ENCODE measurements at regions not wholly inside any gene's neighbourhood (a gene's known extent, or its start where the extent isn't known, plus 50 kb on each side); places are given as distances from the start of the nearest gene placed in this dataset.
"Not testable (repeated sequence)": the region's sequence is repeated elsewhere in the genome, so short reads cannot be mapped to it uniquely, and the experiment has no call there.

DNA sequence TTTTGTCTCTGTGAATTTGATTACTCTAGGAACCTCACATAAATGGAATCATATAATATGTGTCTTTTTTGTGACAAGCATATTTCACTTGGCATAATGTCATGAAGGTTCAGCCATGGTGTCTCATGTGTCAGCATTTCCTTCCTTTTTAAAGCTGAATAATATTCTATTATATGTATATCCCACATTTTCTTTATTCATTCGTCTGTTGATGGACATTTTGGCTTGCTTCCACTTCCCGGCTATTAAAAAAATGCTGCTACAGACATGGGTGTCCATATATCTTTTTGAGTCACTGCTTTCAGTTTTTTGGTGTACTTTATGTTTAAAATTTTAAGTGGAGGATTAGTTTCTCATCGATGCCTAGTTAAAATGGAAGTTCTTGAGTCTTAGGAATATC, 59.8 kb upstream of the C5orf63 start:
- no peak for DNase-seq (ENCODE audit: extremely low read depth, low read depth, low spot score)

DNA sequence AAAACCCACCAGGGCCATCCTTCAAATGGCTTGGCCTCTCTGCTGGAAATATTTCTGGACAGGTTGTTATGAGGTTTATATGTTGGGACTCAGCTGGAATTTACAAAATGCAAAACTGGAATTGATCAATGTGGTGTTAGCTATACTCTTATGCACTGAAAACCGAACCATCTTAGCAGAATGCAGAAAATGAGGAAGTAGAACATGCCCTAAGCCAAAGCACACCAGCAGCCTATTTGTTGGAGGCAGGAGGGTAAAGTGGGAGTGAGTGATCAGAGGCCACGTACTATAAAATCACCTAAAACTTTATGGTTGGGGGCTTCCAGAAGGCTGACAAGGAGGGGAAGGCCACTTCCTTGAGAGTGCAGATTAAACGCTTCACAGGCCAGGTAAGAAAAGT, 63.6 kb upstream of the C5orf63 start:
- no peak for DNase-seq (ENCODE audit: extremely low read depth, low read depth, low spot score)

DNA sequence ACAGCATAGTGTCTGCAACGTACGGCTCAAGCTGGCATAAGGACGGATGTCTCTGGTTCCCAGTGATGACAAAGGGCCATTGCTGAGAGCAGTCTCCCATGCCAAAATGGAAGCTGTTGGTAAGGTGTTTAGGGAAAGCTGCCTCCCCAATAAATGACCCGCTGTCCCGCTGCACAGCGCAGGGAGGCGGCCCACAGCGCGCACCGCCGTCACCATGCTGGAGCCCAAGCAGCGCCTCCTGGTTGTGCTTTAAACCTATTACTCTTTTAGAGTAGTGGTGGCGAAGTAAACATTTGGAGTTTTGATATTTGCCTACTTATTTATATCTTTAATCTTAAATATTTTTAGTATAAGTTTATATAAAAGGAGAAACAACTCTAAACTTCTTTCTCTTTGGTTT, 70.4 kb upstream of the C5orf63 start:
- no peak for DNase-seq (ENCODE audit: extremely low read depth, low read depth, low spot score)

DNA sequence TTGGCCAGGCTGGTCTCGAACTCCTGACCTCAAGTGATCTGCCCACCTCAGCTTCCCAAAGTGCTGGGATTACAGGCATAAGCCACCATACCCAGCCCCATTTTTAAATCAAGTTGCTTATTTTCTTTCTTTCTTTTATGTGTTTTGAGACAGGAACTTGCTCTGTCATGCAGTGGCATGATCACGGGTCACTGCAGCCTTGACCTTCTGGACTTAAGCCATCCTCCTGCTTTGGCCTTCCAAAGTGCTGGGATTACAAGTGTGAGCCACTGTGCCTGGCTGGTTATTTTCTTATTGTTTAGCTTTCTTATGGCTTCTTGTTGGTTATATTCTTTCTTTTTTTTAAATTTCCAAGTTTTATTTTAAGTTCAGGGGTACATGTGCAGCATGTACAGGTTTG, 79.7 kb upstream of the C5orf63 start:
- no peak for DNase-seq (ENCODE audit: extremely low read depth, low read depth, low spot score)

DNA sequence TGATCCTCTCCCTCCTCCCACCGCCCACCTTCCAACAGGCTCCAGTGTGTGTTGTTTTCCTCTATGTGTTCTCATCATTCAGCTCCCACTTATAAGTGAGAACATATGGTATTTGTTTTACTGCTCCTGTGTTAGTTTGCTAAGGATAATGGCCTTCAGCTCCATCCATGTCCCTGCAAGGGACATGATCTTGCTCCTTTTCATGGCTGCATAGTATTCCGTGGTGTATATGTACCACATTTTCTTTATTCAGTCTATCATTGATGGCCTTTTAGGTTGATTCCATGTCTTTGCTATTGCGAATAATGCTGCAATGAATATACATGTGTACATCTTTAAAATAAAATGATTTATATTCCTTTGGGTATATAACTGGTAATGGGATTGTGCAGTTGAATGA, 80.2 kb upstream of the C5orf63 start:
- DNase-seq (ENCODE audit: extremely low read depth, low read depth, low spot score), result no peak

DNA sequence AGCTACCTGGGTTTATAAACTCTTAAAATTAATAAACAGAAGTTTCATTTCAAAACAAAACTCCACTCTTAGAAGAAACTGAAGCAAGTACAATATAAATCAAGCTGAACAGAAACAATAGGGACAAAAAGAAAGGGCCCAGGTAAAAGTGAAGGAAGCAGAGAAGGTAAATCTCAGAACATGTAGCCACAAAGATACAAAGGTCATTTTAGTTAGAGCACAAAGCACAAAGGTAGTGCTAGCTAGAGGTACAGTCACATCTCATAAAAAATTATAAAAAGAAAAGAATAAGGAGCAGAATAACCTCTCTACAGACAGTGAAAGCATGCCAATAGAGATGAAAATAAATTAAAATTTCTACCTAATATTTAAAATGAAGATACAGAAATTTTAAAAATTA, 90.4 kb upstream of the C5orf63 start:
- no peak for DNase-seq (ENCODE audit: extremely low read depth, low read depth, low spot score)

DNA sequence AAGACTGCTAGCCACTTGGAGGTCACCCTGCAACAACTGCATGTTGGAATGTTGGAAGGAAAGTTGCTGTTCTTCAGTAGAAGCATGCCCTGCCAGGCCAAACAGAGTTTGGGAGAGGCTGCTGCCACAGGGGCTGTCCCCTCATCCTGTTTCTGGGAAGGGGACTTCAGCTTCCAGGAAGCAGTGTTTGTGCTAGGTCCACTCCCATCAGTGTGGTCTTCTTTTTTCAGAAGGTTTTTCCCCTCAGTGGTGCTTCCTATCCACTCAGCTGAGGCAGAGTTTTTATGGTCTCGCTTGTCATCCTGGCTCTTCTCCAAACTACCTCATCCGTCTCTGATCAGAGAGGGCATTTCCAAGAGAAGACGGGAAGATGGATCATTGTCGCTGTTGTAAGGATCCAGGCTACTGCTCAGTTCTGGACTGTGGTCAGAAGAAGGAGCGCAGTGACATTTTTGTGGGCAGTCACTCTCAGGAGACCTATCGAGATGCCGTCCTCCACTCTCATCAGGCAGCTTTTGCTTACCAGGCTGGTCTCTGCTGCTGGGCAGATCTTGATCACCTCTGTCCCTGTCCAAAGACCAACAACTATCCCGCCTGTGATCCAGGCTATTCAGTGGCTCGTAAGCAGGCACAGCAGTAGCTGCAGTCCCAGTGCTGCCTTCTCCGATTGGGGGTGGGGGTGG, 97.8 kb upstream of the C5orf63 start:
- no peak for DNase-seq (ENCODE audit: extremely low read depth, low read depth, low spot score)

DNA sequence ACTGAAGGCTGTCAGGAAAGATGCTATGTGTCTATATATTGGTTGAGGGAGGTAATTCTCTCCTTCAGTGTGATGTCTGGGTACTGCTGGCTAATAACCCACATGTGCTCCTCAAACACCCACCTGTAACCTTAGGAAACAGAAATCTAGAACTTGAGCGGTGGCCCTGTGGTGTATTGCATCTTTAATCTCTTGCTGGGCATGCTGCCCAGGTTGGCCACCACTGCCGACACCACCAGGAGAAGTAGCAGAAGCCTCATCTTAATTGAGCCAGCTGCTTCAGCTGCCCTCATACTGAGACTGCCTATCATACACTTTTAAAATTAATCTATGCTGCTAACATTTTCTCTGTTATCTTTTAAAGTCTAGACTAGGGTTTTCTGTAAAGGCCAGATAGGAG, 103.5 kb upstream of the C5orf63 start:
- no peak for DNase-seq (ENCODE audit: extremely low read depth, low read depth, low spot score)

DNA sequence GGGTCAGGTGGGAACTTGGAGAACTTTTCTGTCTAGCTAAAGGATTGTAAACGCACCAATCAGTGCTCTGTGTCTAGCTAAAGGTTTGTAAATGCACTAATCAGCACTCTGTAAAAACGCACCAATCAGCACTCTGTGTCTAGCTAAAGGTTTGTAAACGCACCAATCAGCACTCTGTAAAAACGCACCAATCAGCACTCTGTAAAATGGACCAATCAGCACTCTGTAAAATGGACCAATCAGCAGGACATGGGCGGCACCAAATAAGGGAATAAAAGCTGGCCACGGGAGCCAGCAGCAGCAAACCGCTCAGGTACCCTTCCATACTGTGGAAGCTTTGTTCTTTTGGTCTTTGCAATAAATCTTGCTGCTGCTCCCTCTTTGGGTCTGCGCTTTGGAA, 108.0 kb upstream of the MEGF10 start:
- not testable (repeated sequence) for DNase-seq (ENCODE audit: extremely low read depth, low read depth, low spot score)

DNA sequence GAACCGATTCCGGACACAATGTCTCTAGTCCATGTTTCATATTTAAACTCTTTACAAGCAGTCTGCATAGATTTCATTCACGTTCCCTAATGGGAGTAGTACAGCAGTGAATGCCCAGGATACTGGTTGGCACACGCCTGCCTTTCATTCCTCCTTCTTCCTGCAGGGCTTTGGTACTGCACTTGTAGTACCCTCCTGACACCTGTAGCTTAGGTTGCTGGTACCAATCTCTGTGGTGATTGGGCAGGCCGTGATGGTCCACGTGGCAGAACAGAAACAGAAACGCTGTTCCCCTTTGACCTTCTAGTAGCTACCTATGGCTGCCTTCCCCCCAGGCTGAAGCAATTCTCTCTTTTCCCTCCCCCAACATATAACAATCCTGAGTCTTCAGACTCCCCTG, 107.3 kb upstream of the MEGF10 start:
- DNase-seq (ENCODE audit: extremely low read depth, low read depth, low spot score), result no peak

DNA sequence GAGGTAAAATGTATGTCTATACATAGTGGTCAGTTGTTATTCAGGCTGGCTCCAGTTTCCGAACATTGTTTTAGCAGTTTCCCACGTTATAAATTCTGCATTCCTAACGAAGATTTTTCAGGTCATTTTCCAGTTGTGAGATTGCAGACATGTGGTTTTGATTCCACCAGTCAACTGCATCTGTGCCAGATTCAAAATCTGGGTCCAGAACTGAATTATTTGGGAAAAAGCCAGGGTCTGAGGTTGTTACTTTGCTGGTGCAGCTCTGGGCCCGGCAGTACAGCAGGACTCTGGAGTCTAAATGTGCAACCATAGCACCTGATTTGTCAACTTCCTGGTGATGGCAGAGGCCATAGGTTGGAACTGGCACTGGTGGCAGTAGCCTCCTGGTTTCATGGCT, 105.7 kb upstream of the MEGF10 start:
- DNase-seq (ENCODE audit: extremely low read depth, low read depth, low spot score), result no peak

DNA sequence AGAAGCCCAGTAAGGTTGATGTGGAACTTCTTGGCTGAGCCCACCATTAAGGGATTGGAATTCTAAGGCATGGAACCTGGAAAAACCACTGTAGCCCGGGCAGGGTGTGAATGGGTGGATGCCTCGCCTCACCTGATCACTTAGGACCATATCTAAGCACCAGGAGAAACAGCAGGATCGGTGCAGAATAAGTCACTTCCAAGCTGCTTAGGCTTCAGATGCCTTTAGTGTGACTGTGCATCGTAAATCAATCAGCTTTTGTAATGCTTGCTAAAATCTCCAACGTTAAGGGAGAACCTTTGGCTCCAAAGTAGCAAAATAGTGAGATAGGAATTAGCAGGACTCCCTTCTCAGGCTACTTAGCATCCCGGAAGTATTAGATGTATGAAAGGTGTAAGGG, 103.9 kb upstream of the MEGF10 start:
- no peak for DNase-seq (ENCODE audit: extremely low read depth, low read depth, low spot score)

DNA sequence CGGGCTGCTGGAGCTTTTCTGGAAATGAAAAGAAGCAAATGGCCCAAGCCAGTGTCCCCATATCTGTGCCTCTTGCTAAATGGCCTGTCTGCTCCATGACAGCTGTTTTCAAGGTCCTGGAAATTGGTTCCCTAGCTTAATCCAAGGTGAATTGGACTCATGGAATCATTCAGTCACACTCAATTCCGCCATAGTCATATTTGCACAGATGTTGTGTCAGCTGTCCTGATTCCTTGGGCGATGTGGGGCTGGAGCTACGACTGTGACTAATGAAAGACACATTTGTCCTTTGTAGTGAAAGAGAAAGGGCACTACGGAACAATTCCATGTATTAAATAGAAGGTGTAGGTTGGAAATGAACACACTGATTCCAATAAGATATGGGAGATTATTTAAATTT, 102.9 kb upstream of the MEGF10 start:
- no peak for DNase-seq (ENCODE audit: extremely low read depth, low read depth, low spot score)

DNA sequence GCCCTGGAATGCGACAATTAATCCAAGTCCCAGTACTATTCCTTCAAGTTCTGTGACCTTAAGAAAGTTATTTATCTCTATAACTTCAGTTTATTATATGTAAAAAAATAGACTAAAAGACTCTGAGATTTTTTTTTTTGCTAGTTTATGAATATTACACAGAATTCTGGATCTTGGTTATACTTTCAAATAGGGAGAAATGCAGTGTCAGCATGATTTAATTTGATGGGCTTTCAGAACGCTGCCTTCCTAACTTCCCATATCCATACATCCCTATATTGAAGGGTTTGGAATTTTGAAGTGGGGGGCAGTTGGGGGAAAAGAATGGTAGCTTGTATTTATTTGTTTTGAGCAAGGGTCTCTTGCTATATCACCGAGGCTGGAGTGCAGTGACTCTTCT, 98.4 kb upstream of the MEGF10 start:
- DNase-seq (ENCODE audit: extremely low read depth, low read depth, low spot score), result no peak

DNA sequence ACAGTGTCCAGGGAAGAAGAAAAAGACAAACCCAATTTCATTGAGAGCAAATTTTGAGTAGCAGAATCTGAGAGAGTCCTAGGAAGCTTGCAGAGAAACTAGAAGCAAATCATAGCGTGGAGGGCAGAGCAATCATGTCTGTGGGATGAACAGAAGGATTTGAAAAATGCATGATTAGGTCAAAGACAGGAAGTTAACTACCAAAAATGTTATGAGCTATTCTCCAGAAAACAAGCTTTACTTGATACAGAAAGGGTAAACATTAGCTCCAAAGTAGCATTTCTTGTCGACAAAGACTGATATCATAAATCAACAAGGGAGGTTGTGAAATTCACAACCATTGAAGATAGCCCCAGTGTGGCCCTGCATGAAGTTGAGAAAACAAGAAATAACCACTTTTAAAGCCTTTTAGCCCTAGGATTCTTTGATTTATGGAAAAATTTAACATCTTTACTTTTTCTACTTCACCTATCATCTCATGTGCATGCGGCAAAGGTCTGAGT, 97.7 kb upstream of the MEGF10 start:
- DNase-seq (ENCODE audit: extremely low read depth, low read depth, low spot score), result no peak

DNA sequence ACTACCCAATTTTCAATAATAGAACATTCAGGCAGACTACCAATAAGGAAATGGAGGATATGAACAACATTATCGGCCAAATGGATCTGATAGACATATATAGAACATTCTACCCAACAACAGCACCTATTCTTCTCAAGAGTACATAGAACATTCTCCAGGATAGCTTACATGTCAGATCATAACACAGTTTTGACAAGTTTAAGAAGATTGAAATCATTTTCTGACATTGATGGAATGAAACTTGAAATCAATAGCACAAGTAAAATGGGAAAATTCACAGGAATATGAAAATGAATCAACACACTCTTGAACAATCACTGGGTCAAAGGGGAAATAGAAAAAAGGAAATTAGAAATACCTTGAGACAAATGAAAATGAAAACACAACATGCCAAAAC, 94.6 kb upstream of the MEGF10 start:
- DNase-seq (ENCODE audit: extremely low read depth, low read depth, low spot score), result no peak

DNA sequence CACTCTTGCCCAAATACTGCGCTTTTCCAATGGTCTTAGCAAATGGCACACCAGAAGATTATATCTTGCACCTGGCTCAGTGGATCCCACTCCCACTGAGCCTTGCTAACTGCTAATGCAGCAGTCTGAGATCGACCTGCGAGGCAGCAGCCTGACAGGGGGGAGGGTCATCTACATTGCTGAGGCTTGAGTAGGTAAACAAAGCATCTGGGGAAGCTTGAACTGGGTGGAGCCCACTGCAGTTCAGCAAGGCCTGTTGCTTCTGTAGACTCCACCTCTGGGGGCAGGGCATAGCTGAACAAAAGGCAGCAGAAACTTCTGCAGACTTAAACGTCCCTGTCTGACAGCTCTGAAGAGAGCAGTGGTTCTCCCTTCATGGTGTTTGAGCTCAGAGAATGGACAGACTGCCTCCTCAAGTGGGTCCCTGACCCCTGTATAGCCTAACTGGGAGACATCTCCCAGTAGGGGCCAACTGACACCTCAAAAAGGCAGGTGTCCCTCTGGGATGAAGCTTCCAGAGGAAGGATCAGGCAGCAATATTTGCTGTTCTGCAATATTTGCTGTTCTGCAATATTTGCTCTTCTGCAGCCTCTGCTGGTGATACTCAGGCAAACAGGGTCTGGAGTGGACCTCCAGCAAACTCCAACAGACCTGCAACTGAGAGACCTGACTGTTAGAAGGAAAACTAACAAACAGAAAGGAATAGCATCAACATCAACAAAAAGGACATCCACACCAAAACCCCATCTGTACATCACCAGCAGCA, 93.0 kb upstream of the MEGF10 start:
- DNase-seq (ENCODE audit: extremely low read depth, low read depth, low spot score), result not testable (repeated sequence)

DNA sequence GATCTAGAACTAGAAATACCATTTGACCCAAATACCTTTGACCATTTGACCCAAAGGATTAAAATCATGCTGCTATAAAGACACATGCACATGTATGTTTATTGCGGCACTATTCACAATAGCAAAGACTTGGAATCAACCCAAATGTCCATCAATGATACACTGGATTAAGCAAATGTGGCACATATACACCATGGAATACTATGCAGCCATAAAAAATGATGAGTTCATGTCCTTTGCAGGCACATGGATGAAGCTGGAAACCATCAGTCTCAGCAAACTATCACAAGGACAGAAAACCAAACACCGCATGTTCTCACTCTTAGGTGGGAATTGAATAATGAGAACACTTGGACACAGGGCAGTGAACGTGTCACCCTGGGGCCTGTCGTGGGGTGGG, 87.9 kb upstream of the MEGF10 start:
- DNase-seq (ENCODE audit: extremely low read depth, low read depth, low spot score), result not testable (repeated sequence)

DNA sequence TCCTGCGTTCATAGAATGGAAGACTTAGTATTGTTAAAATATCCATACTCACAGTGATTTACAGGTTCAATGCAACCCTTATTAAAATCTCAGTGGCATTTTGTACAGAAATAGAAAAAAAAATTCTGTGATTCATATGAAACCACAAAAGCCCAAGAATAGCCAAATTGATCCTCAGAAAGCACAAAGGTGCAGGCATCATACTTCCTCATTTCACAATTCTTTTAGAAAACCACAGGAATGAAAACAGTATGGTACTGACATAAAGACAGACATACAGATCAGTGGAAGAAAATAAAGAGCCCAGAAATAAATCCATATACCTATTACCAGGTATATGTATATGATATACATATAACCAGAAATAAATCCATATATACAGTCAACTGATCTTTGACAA, 86.8 kb upstream of the MEGF10 start:
- DNase-seq (ENCODE audit: extremely low read depth, low read depth, low spot score), result no peak

DNA sequence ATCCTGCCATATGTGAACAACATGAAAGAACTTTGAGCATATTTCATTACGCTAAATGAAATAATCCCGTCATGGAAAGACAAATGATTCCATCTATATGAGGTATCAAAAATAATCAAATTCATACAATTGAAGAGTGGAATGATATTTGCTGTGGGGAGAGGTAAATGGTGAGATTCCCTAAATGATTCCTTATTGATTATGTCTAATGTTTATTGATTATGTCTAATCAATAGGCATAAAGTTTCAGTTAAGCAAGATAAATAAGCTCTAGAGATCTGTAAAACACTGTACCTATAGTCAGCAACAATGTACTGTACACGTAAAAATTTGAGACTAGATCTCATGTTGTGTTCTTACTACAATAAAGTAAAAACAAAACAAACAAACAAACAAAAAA, 85.4 kb upstream of the MEGF10 start:
- DNase-seq (ENCODE audit: extremely low read depth, low read depth, low spot score), result no peak

DNA sequence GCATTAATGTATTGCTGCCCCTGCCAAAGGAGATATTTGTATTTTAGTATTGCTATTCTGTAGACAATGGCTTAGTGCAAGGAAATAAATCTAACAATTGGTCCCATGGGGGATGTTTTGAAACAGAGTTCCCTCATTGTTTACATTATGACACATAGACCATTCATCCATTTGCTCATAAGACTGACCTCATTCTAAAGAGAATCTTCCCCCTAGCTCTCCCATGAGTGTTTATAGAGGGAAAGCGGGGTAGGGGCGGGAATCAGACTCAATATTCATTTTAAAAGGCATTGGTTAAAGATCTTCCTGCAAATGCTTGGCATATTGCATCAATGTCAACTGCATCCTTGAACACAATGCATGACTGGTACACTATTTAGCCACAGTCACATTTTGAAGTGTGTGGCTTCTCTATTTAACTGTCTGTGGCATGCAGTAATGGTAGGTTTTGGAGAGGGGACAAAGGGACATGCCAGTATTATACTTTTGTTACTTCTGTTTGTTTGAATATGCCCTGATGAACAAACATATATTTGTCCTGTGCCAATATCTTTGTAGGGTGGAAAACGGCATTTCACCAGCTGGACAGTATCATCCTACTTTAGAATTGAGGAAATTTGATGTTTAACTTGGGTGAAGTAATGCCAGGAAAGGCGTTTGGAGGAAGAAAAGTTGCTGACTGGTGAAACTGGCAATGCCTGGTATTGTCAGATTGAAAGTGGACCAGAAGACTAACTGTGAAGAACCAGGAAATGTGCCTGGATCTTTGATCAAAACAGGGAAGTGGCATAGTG, 84.1 kb upstream of the MEGF10 start:
- DNase-seq (ENCODE audit: extremely low read depth, low read depth, low spot score), result peak; percentile 58

DNA sequence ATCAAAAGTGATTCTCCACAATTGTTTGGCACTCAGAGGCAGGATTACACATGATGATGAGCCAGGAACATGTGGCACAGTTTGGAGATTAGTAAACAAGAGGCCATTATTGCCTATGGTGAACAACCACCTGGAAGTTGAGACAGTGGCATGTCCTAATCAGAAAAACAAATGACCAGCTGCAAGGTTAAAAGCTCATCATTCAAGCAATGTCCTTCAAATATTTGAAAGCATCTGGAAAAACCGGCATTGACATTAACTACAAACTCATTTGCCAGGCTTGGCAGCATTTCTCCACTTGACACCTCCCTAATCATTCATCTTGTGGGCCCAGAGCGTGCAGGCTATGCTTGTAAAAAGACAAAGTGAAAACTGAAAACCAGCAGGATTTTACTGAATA, 80.6 kb upstream of the MEGF10 start:
- DNase-seq (ENCODE audit: extremely low read depth, low read depth, low spot score), result no peak

Data from glomerular endothelial cell (primary cell).